Activated CD4-positive, alpha-beta T cell treated with anti-CD3 and anti-CD28 coated beads, Interleukin-2, Interleukin-4, amounts not matched to agents 100 ng/mL and 50 ng/mL, durations not matched to agents 16 hours and 8 hours (primary cell): ENCODE measurements at regions not wholly inside any gene's neighbourhood (a gene's known extent, or its start where the extent isn't known, plus 50 kb on each side); places are given as distances from the start of the nearest gene placed in this dataset.
"Not testable (repeated sequence)": the region's sequence is repeated elsewhere in the genome, so short reads cannot be mapped to it uniquely, and the experiment has no call there.

Source experiments
- DNase-seq: peaks from one replicate; pipeline ENCODE4 v3.0.0-alpha.2; 2020; ENCODE audit warnings: low spot score

DNA sequence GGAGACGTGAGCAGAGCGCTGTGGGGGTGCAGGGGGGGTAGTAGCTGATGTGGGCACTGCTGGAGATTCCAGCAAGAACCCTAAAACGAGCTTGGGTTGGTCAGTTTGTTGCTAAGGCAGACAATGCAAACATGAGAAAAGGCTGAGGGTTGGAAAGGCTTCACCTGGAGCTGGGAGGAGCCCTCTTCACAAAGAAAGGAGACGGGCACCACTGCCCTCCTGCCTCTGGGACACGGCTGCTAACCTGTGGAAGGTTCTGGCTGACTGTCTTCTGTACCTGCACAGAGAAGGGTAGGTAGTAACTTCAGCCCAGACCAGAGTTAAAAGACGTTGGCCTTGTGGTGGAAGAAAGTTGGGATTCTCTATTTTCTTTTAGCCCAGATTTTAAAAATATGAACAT, 108.7 kb downstream of the SUCLA2 start:
- DNase-seq, result no peak

DNA sequence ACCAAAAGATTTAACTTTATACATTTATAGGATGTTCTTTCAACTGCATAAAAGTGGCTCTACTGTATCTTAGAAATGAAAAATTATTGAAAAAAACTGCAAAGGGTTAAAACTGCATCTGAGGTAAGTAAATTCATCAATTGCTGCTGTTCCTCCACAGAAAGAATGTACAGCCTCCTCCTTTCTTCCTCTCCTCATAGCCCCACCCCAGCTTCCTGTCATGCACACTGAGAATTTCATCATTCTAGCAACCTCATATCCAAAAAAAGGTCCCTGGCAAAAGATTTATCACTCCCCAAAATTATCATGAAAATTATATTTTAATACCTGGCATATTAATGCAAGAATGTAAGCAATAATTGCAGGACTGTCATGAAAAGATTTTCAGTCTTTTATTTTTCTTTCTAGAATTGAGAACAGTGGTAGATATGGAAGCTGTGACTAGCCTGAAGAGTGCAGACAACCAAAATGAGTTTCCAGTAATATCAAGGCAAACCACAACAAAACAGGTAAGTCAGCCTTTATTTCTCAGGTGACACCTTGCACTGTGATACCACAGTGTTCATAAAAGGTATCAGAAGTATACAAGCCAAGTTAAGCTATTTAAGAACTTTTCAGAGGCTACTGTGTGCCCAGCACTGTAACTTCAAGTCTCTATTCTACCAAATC, 110.8 kb downstream of the SUCLA2 start:
- no peak for DNase-seq

DNA sequence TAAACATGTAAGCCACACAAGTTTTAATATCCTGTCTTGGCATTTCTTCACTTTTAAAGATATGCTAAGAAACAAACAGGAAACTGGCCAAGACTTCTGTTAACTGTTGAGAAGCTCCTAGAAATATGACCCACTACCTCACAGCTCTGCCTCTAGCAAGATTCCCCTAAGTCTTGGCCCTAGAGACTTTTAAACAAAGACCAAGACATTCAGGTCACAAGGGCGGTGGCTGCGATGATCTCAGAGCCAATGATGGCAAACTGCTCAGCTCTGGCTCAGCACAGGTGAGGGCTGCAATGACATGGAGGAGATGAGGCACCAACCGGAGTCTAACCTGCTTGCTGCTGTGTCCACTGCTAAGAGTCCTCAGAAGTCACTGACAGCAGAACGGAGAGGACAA, 114.8 kb downstream of the SUCLA2 start:
- DNase-seq, result no peak

DNA sequence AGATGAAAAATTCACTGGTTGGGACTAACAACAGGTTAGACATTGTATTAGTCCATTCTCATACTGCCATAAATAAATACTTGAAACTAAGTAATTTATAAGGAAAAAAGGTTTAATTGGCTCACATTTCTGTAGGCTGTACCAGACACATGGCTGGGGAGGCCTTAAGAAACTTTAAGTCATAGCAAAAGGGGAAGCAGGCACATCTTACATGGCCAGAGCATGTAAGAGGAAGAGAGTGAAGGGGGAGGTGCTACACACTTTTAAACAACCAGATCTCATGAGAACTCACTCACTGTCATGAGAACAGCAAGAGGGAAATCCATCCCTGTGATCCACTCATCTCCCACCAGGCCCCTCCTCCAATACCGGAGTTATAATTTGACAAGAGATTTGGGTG, 125.9 kb downstream of the SUCLA2 start:
- DNase-seq, result no peak

DNA sequence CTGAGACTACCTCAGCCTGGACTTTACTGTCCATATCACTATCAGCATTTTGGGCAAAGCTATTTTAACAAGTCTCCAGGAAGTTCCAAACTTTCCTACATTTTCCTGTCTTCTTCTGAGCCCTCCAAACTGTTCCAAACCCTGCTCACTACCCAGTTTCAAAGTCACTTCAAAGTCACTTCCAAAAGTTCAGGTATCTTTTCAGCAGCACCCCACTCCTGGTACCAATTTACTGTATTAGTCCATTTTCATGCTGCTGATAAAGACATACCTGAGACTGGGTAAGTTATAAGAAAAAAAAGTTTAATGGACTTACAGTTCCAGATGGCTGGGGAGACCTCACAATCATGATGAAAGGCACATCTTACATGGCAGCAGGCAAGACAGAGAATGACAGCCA, 127.1 kb downstream of the SUCLA2 start:
- not testable (repeated sequence) for DNase-seq

DNA sequence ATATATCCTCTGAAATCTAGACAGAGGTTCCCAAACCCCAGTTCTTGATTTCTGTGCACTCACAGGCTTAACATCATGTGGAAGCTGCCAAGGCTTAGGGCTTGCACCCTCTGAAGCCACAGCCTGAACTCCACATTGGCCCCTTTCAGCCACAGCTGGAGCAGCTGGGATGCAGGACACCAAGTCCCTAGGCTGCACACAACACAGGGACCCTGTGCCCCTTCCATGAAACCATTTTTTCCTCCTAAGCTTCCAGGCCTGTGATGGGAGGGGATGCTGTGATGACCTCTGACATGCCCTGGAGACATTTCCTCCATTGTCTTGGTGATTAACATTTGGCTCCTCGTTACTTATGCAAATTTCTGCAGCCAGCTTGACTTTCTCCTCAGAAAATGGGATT, 127.8 kb downstream of the SUCLA2 start:
- DNase-seq, result not testable (repeated sequence)

DNA sequence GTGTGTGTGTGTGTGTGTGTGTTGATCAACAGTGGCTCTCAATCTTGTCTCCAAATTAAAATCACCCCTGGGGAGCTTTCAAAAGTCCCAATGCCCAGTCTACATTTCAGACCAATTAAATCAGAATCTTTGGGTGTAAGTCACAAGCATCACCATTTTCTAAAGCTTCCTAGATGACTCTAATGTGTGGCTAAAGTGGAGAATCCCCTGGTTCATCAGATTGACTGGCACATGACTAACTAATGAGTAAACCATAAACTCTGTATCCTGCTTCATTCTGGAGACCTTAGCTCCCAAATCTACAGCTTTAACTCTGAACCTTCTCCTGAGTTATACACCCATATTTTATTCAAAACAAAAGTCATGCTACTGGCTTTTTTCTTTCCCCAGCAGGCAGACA, 131.3 kb downstream of the SUCLA2 start:
- no peak for DNase-seq

DNA sequence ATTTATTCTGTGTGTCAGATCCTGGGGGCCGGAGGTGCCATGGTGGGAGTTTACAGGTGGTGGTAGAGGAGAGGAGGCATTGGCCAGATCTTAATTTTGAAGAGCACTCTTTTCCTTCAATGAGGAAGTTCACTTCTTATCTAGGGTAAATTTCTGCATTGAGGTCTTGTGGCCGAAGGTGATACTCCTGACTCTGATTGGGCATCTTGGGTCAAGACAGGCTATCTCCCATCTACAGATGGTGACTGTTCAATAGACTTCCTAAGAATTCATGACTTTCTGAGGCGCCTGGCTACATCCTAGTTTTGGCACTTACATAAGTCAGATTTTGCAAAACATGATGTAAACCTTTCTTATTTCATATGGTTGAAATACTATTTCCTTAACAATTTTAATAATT, 135.2 kb downstream of the SUCLA2 start:
- DNase-seq, result no peak

DNA sequence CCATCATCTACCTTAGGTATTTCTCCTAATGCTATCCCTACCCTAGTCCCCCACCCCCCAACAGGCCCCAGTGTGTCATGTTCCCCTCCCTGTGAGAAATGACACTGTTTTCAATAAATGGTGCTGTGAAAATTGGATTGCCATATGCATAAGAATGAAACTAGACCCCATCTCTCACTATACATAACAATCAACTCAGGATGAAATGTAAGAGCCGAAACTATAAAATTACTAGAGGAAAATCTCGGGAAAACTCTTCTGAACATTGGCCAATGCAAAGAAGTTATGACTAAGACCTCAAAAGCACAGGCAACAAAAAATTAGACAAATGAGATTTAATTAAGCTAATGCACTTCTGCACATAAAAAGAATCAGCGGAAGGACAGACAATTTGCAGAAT, 138.2 kb downstream of the SUCLA2 start:
- no peak for DNase-seq

DNA sequence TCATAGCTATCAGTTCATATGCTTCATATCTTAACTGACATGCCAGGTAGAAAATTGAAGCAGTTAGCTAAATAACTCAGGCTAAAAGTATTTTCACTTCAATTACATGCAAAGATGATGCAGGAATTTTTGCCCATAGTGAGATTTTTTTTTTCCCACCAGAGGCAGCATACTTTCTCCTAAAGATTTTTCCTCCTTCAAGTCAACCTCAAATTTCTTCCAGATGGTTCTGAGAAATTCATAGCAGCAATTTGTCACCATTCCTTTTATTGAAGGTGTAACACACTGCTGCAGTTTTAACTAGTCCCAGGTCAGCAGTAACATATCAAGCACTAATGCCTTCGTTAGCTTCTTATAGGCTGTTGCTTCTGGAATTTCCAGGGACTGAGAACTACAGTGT, 141.9 kb downstream of the SUCLA2 start:
- no peak for DNase-seq

DNA sequence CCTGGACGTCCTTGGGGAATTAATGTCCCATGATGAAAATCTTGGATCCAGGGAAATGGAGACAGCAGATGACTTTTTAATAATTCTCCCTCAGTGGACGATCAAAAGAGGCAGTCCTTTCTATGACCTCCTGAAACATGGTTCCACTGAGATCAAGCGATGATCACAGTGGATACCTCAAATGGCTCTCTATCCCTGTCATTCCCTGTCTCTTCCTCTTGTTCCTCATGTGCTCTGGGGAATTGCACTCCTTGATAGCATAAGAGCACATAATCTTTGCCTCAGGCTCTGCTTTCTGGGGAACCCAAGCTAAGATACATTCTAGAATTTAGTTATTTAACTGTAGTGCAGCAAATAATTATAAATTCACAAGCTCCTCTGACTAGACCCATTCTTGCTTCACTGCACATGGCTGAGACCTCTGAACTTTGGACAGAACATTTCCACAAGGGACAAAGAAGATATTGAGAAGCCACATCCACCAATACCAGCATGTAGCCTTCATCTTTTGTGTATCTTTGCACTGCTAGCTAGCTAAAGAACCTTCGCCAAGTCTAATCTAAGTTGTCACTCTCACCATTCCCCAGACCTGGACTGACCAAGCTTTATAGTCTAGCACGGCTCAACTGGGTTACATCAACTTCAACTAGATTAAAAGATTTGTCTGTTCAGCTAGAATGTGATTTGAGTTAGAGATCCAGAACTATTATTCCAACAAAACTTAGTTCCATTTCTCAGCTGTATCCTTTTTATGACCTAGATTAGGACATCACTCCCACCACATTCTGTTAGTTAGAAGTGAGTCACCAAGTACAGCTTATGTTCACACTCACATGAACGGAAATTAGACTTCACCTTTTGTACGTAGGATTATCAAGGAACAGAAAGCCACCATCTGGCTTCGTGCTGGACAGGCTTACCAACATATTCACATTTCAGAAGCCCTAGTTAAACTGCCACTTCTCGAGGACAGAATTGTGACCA, 142.7 kb downstream of the SUCLA2 start:
- DNase-seq, result no peak

DNA sequence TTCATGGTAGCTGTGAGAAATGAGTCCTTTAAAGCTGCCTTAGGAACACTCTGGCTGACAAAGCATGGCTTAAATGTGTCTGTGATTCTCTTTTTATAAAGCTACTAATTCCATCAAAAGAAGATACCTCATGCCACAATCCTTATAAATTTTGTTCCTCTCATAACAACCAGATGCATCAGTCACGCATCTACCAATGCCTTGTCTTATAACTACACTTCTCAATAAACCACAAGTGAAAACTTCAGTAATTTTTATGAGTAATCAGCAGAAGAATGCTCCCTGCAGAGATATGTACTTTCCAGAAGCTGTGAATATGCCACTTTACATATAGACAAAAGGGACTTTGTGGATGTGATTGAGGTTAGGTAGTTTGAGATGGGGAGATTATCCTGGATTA, 147.8 kb downstream of the SUCLA2 start:
- DNase-seq, result no peak

DNA sequence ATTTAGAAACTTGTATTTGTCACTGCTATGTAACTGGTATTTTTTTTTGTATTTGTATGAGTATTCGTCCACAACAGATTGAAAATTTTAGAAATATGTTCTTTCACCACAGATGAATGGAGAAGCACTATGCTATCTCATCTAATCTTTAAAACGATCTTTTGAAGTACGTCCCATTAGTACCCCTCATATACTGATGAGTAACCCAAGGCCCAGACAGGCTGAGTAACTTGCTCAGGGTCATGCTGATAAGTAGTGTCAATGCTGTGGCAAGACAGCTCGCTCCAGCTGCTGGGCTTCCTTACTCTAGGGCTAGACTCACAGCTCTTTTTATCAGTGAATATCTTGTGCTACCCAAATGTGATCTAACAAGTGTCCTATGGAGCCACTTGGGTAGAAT, 154.2 kb downstream of the SUCLA2 start:
- no peak for DNase-seq

DNA sequence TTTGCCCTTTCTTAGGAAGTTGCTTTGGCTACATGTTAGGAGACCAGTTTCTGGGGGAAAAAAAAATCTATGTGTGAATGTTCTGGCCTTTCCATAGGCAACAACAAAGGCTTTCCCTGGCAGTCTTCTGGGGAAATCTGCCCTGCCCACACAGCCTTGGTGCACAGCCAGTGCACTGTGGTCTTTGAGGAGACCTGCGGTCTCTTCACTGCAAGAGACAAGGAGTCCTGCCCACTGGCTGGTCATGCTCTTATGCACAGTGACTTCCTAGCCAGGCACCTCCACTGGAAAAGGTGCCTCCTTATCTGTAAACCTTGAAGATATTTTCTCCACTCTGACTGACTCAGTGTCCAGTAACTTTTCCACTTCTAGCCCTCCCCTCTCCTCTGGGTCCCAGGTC, 155.1 kb downstream of the SUCLA2 start:
- no peak for DNase-seq

DNA sequence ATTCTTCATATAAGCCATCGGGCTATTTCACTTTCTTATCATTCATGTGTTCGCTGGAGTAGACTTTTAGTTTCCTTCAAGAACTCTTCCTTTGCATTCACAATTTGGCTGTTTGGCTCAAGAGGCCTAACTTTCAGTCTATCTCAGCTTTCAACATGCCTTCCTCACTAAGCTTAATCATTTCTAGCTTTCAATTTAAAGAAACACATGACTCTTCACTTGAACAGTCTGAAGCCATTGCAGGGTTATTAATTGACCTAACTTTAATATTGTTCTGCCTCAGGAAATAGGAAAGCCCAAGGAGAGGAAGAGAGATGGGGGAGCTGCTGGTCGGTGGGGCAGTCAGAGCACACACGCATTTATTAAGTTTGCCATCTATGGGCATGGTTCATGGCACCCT, 158.1 kb downstream of the SUCLA2 start:
- DNase-seq, result no peak

DNA sequence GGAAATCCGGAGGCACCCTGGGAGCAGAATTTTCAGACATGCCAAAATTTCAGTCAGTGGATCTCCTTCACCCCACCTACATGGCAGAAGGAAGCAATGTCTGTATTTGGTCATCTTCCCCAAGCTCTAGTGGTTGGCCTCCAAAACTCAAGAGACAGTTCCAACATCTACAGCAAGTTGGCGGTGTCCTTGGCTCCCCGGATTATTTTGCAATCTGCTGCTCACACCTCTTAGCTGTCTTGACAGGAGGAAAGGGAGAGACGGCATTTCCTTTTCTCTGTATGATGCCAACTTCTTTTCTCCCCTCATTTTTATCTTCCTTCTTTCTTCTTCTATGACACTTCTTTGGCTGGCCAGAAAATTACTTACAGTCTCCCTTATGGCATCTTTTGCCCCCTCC, 159.9 kb downstream of the SUCLA2 start:
- DNase-seq, result no peak

DNA sequence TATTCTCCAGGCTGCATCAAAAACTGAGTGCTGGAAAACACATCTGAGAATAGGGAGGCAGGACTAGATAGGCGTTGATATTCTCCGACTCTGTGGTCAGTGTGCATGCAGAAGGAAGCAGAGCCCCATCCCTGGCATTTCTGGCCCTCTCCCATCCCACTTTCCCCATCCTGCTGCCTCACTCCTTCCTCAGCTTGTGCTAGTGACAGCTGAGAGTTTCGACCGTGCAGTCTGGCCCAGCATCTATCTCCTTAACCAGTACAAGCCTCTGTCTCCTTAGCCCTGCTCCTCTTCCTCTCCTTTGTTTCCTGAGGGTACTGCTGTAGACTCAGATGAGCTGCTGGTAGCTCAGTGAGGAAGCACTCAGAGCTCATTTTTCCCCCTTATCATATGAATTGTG, 163.2 kb downstream of the SUCLA2 start:
- DNase-seq, result no peak

DNA sequence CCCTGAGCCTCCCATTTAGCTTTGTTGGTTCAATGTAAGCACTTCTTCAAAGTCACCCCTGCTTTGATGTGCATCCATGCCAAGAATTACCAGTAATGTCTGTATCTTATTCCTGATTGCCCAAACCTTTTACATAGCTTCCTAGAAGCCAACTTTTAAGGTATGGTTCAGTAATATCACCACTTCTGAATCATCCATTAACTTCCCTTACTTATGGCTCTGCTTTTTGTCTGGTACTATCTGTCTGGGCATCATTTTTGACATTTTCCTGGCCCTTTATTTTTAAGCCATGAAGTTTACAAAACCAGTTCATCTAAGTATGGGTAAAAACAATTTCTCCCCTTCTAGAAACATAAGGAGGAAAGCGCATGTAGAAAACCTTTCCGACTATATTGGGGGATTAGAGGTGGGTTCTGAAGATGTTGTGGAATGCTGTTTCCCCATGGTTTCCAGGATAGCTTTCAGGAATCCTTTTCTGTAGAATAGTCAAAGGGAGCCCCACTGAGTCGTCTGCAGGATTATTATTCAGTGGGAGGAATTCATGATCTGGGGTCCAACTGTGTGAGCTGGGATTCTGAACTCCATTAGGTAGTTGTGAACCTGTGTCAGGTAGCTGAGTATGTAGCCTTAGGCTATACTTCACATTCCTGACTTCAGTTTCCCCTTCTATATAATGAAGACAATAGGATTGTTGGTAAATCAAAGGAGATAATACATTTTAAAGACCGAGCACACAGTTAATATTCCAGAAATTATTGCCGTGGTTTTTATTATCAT, 163.8 kb downstream of the SUCLA2 start:
- no peak for DNase-seq

DNA sequence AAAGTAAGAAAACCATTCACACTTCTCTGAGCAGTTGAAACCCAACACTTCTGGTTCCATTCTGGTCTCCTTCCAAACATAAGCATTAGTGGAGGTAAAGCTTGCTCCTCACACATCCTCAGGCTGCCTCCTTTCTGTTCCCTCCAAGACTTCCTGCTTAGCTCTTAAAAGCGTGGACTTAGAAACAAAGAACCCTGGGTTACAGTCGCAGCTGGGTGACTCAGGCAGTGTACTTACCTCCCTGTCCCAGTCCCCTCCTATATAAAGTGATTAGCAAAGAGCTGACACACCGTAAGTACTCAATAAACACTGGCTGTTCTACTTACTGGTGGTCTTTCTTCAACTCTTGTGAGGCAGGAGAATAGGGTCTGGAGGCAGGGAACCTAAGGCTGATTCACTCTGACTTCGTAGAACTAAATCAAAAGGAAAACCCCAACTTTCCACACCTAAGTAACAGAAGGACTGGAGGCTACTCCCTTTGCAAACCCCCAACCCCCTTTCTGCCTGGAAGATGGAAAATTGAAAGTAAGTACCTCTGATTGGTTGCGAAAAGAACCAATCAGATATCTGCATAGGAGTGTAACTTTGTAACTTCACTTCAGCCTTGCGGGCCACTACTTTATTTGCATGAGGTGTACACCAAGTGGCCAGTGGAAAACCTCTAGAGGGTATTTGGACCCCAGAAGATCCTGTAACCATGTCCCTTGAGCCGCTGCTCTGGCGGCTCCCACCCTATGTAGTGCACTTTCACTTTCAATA, 165.4 kb downstream of the SUCLA2 start:
- no peak for DNase-seq

DNA sequence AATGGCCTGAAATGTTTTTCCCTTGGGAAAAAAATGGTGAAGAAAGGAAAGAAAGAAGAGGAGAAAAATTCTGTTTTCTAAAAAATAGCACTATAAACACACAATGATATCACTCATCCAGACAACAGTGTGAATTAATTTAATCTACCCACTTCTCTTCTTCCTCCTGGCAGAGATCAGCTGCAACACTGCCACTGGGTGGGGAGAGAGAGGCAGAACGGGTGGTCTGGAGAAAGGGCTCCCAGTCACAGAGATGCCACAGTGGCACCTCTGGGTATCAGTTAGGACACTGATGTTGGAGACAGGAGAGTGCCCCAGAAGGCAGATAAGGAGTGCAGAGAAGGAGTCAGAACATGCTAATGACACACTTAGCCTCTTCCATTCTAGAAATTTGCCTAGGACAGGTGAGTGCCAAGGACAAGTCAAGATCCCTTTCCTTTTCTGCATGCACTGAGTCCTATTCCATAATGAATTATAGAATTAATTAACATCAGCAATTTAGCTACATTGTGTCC, 168.6 kb downstream of the SUCLA2 start:
- no peak for DNase-seq

DNA sequence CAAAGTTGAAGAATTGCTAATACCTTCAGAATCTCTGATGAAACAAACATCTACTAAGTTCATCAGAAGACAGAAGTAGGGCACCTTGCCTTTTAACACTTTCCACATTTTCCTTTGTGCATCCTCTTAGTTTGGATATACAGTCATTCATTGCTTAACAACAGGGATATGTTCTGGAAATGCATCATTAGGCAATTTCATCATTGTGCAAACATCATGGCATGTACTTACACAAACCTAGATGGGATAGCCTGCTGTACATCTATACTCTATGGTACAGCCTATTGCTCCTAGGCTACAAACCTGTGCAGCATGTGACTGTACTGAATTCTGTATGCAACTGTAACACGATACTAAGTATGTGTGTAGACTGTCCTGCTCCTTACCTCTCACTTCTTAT, 169.8 kb downstream of the SUCLA2 start:
- DNase-seq, result no peak

DNA sequence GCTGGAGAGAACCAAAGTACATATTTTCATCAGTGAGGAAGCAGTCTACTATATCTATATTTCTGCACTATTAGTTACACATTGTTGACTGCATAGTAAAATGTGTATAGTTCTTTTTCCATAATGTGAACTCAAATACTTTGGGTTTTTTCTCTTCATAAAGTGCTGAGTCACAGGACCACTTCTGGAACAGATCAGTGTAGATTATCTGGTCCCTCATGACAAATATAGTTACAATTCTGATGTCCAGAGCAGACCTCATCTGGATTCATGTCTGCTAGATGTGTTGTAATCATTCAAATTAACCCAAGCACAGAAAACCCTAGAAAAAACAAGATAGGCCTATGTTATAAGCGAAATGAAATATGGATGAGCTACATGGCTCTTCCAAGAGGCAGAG, 171.4 kb downstream of the SUCLA2 start:
- DNase-seq, result no peak
